Keratinocyte (primary cell): ENCODE measurements at regions not wholly inside any gene's neighbourhood (a gene's known extent, or its start where the extent isn't known, plus 50 kb on each side); places are given as distances from the start of the nearest gene placed in this dataset.

Experiments
- CTCF ChIP-seq, 3 experiments: IDR thresholded peaks in 1 of 3; conservative IDR thresholded peaks in 1 of 3; optimal IDR thresholded peaks in 1 of 3; 2 replicates in 2 of 3; 3 replicates in 1 of 3; pipeline versions ENCODE3 to v1.5.1; 2011; ENCODE audit warnings: low read length in 3 of 3, mild to moderate bottlenecking in 3 of 3, moderate library complexity in 2 of 3, control low read depth in 1 of 3, inconsistent platforms in 1 of 3; ENCODE audit not compliant: insufficient read depth in 2 of 3; ENCODE audit errors: extremely low read depth in 1 of 3
- EZH2 ChIP-seq: IDR thresholded peaks from one replicate; pipeline ENCODE4 v1.6.1; 2012; ENCODE audit warnings: inconsistent platforms, mild to moderate bottlenecking, low read length, moderate library complexity

GRCh38 chr10:65010845-65011244 lies 1489.6 kb downstream of the REEP3 start:
- no peak for TF ChIP-seq CTCF (optimal IDR thresholded peaks at IDR 0.05 in 1 of 3, IDR thresholded peaks at IDR 0.05 in 1 of 3, conservative IDR thresholded peaks at IDR 0.05 in 1 of 3; ENCODE audit: extremely low read depth in 1 of 3, insufficient read depth in 2 of 3, low read length in 3 of 3)
- TF ChIP-seq EZH2 = no peak
